ENCODE measurements at regions not wholly inside any gene's neighbourhood (a gene's known extent, or its start where the extent isn't known, plus 50 kb on each side); places are given as distances from the start of the nearest gene placed in this dataset.

DNA sequence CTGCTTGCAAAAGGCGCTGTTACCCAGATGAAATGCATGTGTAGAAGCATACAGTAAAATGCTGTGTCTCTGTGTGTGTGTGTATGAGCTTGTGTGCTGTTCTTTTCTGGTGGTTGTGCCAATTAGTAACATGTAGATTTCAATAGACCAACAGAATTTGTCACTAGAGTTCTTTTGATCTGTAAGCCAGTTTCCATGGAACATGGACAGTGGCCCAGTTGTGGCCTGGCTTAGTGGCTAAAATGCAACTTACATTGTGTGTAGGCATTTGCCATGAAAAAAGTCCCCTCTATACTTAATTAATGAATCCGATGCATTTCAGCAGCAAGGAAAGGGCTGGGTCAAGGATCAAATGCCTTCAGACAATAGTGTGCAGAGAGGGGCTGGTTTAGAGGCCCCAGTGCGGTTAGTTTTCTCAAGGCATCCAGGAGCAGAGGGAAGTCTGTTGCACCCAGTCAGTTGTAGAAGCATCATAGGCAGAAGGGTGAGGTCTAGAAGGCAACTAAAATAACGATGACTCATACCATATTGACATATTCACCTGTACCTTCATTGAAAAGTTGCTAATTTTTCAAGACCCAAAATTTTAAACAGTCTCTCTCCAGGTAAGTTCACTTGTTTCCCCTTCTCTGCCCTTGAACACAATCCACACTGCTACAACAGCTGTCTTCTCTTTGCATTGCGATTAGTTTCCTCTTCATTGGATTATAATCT lies 366.9 kb upstream of the SPRED2 start:
- WGBS (ENCODE audit: insufficient coverage): 100% methylated on average over 1 of the region's 5 CpGs
- no peaks in the 10 kb centered on the region for H3K9me3 ChIP-seq (ENCODE audit: control insufficient read depth, insufficient read depth, low read length)

DNA sequence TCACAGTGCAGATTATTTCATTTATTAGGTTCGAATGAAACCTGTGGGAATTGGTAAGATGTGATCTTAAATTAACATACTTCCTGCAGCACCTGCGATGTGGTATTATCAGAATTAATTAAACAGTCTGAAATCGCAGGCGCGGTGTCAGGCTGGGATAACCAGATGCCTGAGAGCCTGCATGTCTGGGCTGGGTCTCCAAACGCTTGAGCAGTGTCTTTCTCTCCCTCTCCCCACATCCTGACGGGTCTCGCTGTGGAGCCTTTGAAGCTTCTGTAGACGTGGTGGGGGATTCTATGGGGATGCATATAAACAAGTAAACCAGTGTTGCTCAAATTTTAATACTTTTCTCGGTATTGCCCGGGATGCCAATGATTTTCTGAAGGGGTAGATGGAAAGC lies 366.2 kb upstream of the SPRED2 start:
- DNase-seq (ENCODE audit: low read depth in 4 of 6, low spot score in 6 of 6): peak in 2 of 6 donors; percentile 15 to 80
- H3K9me3 ChIP-seq (ENCODE audit: control insufficient read depth, insufficient read depth, low read length): no peaks in the 10 kb centered on the region
- H3K4me1 ChIP-seq (ENCODE audit: control insufficient read depth, insufficient read depth, low read length): peaks cover 6% of the 10 kb centered on the region
- 67% methylated on average over 3 of the region's 11 CpGs for WGBS (ENCODE audit: insufficient coverage)
- no peak overlapping the region for H3K27ac ChIP-seq (ENCODE audit: low read depth, low read length)
- no peaks in the 10 kb centered on the region for H3K36me3 ChIP-seq (ENCODE audit: control insufficient read depth, insufficient read depth, low read length)
- H3K4me3 ChIP-seq (ENCODE audit: low read depth, low read length): no peak overlapping the region
- no peaks in the 10 kb centered on the region for H3K27me3 ChIP-seq (ENCODE audit: control insufficient read depth, insufficient read depth, low read length)

More for the DNA sequence above, 366.9 kb upstream of the SPRED2 start:
- Histone ChIP-seq H3K27ac (ENCODE audit: low read depth, low read length) (no peak overlapping the region), H3K27me3 (ENCODE audit: control insufficient read depth, insufficient read depth, low read length) (no peaks in the 10 kb centered on the region), H3K4me3 (ENCODE audit: low read depth, low read length) (no peak overlapping the region), H3K4me1 (ENCODE audit: control insufficient read depth, insufficient read depth, low read length) (peaks cover 6% of the 10 kb centered on the region), H3K36me3 (ENCODE audit: control insufficient read depth, insufficient read depth, low read length) (no peaks in the 10 kb centered on the region)
- peak; percentile 22 to 79 (median 49) for DNase-seq (ENCODE audit: low read depth in 4 of 6, low spot score in 6 of 6)

GRCh38 chr2:65794994-65795393 lies 362.6 kb upstream of the SPRED2 start:
- 88% methylated on average over 1 of the region's 4 CpGs for WGBS (ENCODE audit: insufficient coverage)
- H3K36me3 ChIP-seq (ENCODE audit: control insufficient read depth, insufficient read depth, low read length): no peaks in the 10 kb centered on the region
- no peak for DNase-seq (ENCODE audit: low read depth in 4 of 6, low spot score in 6 of 6)
- no peak overlapping the region for H3K27ac ChIP-seq (ENCODE audit: low read depth, low read length)
- H3K4me1 ChIP-seq (ENCODE audit: control insufficient read depth, insufficient read depth, low read length): peaks cover 6% of the 10 kb centered on the region
- H3K9me3 ChIP-seq (ENCODE audit: control insufficient read depth, insufficient read depth, low read length): no peaks in the 10 kb centered on the region
- no peak overlapping the region for H3K4me3 ChIP-seq (ENCODE audit: low read depth, low read length)
- no peaks in the 10 kb centered on the region for H3K27me3 ChIP-seq (ENCODE audit: control insufficient read depth, insufficient read depth, low read length)

DNA sequence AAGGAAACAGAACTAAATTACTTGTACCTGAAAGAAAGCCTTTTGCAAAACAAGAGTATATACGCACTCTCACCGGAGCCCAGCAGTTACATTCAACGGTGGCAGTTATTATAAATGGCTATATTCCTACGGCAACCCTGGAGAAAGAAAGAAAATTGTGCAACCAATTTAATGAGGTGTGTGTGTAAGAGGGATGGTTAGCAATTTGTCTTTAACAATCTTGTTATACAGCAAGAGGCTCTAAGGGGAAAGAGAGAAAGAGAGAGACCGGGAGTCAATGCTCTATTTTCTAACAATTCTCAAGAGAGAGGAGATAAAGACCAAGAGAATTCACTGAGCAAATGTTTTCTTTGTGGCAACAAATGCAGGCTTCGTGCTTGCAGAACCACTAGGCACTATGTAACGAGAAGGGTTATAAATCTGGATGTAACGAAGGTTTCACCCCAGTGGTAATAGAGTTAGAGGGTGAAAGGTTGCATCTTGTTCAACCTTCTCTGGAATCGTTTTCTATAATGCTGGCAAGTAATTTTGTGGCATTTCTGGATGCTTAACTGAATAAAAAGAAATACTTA lies 359.1 kb upstream of the SPRED2 start:
- H3K27me3 ChIP-seq (ENCODE audit: control insufficient read depth, insufficient read depth, low read length): no peaks in the 10 kb centered on the region
- no peak overlapping the region for H3K4me3 ChIP-seq (ENCODE audit: low read depth, low read length)
- no peaks in the 10 kb centered on the region for H3K4me1 ChIP-seq (ENCODE audit: control insufficient read depth, insufficient read depth, low read length)
- DNase-seq (ENCODE audit: low read depth in 4 of 6, low spot score in 6 of 6): peak in 1 of 6 donors; percentile 66
- H3K36me3 ChIP-seq (ENCODE audit: control insufficient read depth, insufficient read depth, low read length): no peaks in the 10 kb centered on the region
- WGBS (ENCODE audit: insufficient coverage): 45% methylated on average over 4 of the region's 9 CpGs
- H3K9me3 ChIP-seq (ENCODE audit: control insufficient read depth, insufficient read depth, low read length): no peaks in the 10 kb centered on the region
- H3K27ac ChIP-seq (ENCODE audit: low read depth, low read length): no peak overlapping the region

DNA sequence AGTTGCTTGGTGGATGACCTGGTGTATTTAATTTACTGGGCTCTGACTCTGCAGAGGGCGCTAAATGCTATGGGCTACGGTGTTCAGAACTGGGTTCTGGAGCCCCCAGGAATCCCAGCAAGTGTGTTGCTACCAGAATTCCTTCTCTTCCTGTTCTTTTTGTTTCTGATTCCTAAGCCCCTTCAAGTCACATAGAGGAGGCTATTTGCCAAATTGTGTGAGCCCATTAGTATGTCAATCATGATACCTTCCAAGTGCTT lies 358.2 kb upstream of the SPRED2 start:
- no peaks in the 10 kb centered on the region for H3K4me1 ChIP-seq (ENCODE audit: control insufficient read depth, insufficient read depth, low read length)
- DNase-seq (ENCODE audit: low read depth in 4 of 6, low spot score in 6 of 6): no peak

GRCh38 chr2:65789923-65790675 lies 357.7 kb upstream of the SPRED2 start:
- Histone ChIP-seq H3K9me3 (ENCODE audit: control insufficient read depth, insufficient read depth, low read length) (no peaks in the 10 kb centered on the region), H3K27me3 (ENCODE audit: control insufficient read depth, insufficient read depth, low read length) (no peaks in the 10 kb centered on the region), H3K4me1 (ENCODE audit: control insufficient read depth, insufficient read depth, low read length) (no peaks in the 10 kb centered on the region), H3K4me3 (ENCODE audit: low read depth, low read length) (no peak overlapping the region), H3K27ac (ENCODE audit: low read depth, low read length) (no peak overlapping the region), H3K36me3 (ENCODE audit: control insufficient read depth, insufficient read depth, low read length) (no peaks in the 10 kb centered on the region)
- DNase-seq (ENCODE audit: low read depth in 4 of 6, low spot score in 6 of 6): no peak
- WGBS (ENCODE audit: insufficient coverage): 91% methylated on average over 22 of the region's 30 CpGs

More for the DNA sequence above, 358.2 kb upstream of the SPRED2 start:
- WGBS (ENCODE audit: insufficient coverage): 60% methylated on average over 2 of the region's 2 CpGs
- Histone ChIP-seq H3K36me3 (ENCODE audit: control insufficient read depth, insufficient read depth, low read length) (no peaks in the 10 kb centered on the region), H3K27ac (ENCODE audit: low read depth, low read length) (no peak overlapping the region), H3K9me3 (ENCODE audit: control insufficient read depth, insufficient read depth, low read length) (no peaks in the 10 kb centered on the region), H3K4me3 (ENCODE audit: low read depth, low read length) (no peak overlapping the region), H3K27me3 (ENCODE audit: control insufficient read depth, insufficient read depth, low read length) (no peaks in the 10 kb centered on the region)

GRCh38 chr2:65788556-65788955 lies 356.2 kb upstream of the SPRED2 start:
- Histone ChIP-seq H3K4me3 (ENCODE audit: low read depth, low read length) (no peak overlapping the region), H3K9me3 (ENCODE audit: control insufficient read depth, insufficient read depth, low read length) (no peaks in the 10 kb centered on the region), H3K36me3 (ENCODE audit: control insufficient read depth, insufficient read depth, low read length) (no peaks in the 10 kb centered on the region), H3K4me1 (ENCODE audit: control insufficient read depth, insufficient read depth, low read length) (no peaks in the 10 kb centered on the region), H3K27me3 (ENCODE audit: control insufficient read depth, insufficient read depth, low read length) (no peaks in the 10 kb centered on the region), H3K27ac (ENCODE audit: low read depth, low read length) (no peak overlapping the region)
- DNase-seq (ENCODE audit: low read depth in 4 of 6, low spot score in 6 of 6): peak in 1 of 6 donors; percentile 20
- WGBS (ENCODE audit: insufficient coverage): 41% methylated on average over 5 of the region's 5 CpGs

GRCh38 chr2:65786765-65787164 lies 354.4 kb upstream of the SPRED2 start:
- WGBS (ENCODE audit: insufficient coverage): no CpG with 5 or more reads among the region's 1 CpG
- no peak overlapping the region for H3K27ac ChIP-seq (ENCODE audit: low read depth, low read length)
- no peak for DNase-seq (ENCODE audit: low read depth in 4 of 6, low spot score in 6 of 6)
- no peak overlapping the region for H3K4me3 ChIP-seq (ENCODE audit: low read depth, low read length)
- no peaks in the 10 kb centered on the region for H3K4me1 ChIP-seq (ENCODE audit: control insufficient read depth, insufficient read depth, low read length)
- no peaks in the 10 kb centered on the region for H3K27me3 ChIP-seq (ENCODE audit: control insufficient read depth, insufficient read depth, low read length)
- no peaks in the 10 kb centered on the region for H3K9me3 ChIP-seq (ENCODE audit: control insufficient read depth, insufficient read depth, low read length)
- H3K36me3 ChIP-seq (ENCODE audit: control insufficient read depth, insufficient read depth, low read length): no peaks in the 10 kb centered on the region

DNA sequence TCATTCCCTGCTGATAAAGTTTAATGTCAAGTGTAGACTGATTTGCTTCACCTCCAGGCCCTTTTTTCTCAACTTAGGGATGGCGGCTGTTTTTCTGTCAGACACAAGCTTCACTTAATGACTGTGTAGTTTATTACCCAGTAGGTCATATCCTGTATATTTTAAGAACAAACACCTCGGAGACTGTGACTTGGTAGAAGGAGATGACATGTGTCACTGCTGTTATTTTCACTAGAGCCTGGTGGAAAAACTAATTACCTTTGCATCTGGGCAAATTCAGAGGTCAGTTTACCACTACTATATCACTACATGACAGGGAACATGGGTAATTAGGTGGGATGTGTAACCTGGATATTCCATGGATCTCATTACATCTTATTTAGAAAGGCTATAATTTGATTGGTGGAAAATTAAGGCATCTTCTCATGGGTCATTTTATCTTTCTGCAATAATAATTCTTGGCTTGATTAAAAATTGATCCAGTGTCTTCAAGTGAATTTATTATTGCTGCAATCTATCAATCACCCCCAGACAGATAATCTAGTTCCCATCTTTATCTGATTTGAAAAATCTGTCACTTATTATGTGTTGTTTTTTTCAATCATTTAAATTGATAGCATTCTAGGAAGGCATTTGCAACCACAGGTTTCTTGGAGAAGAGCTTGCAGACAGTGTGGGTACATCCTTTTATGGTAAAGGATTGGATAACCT lies 353.8 kb upstream of the SPRED2 start:
- Histone ChIP-seq H3K4me1 (ENCODE audit: control insufficient read depth, insufficient read depth, low read length) (no peaks in the 10 kb centered on the region), H3K4me3 (ENCODE audit: low read depth, low read length) (no peak overlapping the region), H3K27me3 (ENCODE audit: control insufficient read depth, insufficient read depth, low read length) (no peaks in the 10 kb centered on the region), H3K36me3 (ENCODE audit: control insufficient read depth, insufficient read depth, low read length) (no peaks in the 10 kb centered on the region), H3K27ac (ENCODE audit: low read depth, low read length) (no peak overlapping the region), H3K9me3 (ENCODE audit: control insufficient read depth, insufficient read depth, low read length) (no peaks in the 10 kb centered on the region)
- WGBS (ENCODE audit: insufficient coverage): no CpG with 5 or more reads among the region's 2 CpGs
- no peak for DNase-seq (ENCODE audit: low read depth in 4 of 6, low spot score in 6 of 6)
